Neural cell (in vitro differentiated cells): ENCODE measurements at regions not wholly inside any gene's neighbourhood (a gene's known extent, or its start where the extent isn't known, plus 50 kb on each side); places are given as distances from the start of the nearest gene placed in this dataset.

ENCODE experiments used
- H2AFZ ChIP-seq: fragments of 200-600, 300-800 bp; sonication (generic), shearing (Covaris generic); 2 replicates; pipeline ENCODE4 v1.6.0; 2014; ENCODE audit warnings: low read depth, mild to moderate bottlenecking, antibody characterized with exemption, low read length, moderate library complexity
- H3F3A ChIP-seq: fragments of 200-600 bp; shearing (Covaris generic); 2 replicates; pipeline ENCODE4 v1.6.1; 2016; ENCODE audit warnings: mild to moderate bottlenecking, moderate library complexity, mixed read lengths, antibody characterized with exemption, low read length; ENCODE audit not compliant: insufficient read depth, poor library complexity, severe bottlenecking
- H3K27ac ChIP-seq: fragments of 200-600, 300-800 bp; sonication (generic), shearing (Covaris generic); 2 replicates; pipeline ENCODE4 v1.5.1; 2014; ENCODE audit warnings: mild to moderate bottlenecking, low read length, moderate library complexity
- H3K27me3 ChIP-seq: fragments of 300-800, 200-600 bp; sonication (generic), shearing (Covaris generic); 2 replicates; pipeline ENCODE4 v1.6.0; 2014; ENCODE audit warnings: mild to moderate bottlenecking, low read depth, low read length, moderate library complexity; ENCODE audit not compliant: insufficient read depth
- H3K36me3 ChIP-seq: fragments of 300-800, 200-600 bp; sonication (generic), shearing (Covaris generic); 2 replicates; pipeline ENCODE4 v1.5.1; 2014; ENCODE audit warnings: mild to moderate bottlenecking, antibody characterized with exemption, low read length, moderate library complexity; ENCODE audit not compliant: insufficient read depth
- H3K4me2 ChIP-seq: fragments of 300-800, 200-600 bp; sonication (generic), shearing (Covaris generic); 2 replicates; pipeline ENCODE4 v1.6.0; 2014; ENCODE audit warnings: mild to moderate bottlenecking, low read length
- H3K4me3 ChIP-seq: fragments of 300-800, 200-600 bp; sonication (generic), shearing (Covaris generic); 2 replicates; pipeline ENCODE4 v1.5.1; 2014; ENCODE audit warnings: mild to moderate bottlenecking, low read length, moderate library complexity
- H3K79me2 ChIP-seq: fragments of 200-600 bp; shearing (Covaris generic); replicated peaks from 2 replicates; pipeline ENCODE4 v1.6.0; 2014; ENCODE audit warnings: mild to moderate bottlenecking, low read length, moderate library complexity; ENCODE audit not compliant: insufficient read depth
- H3K9ac ChIP-seq: fragments of 300-800, 200-600 bp; sonication (generic), shearing (Covaris generic); 2 replicates; pipeline ENCODE4 v1.6.1; 2016; ENCODE audit warnings: mild to moderate bottlenecking, low read length, mixed read lengths
- H3K9me2 ChIP-seq: fragments of 200-600 bp; shearing (Covaris generic); 2 replicates; pipeline ENCODE4 v1.6.1; 2016; ENCODE audit warnings: mild to moderate bottlenecking, low read length, mixed read lengths; ENCODE audit not compliant: insufficient read depth
- H3K9me3 ChIP-seq: fragments of 200-600, 300-800 bp; sonication (generic), shearing (Covaris generic); 2 replicates; pipeline ENCODE4 v1.6.1; 2016; ENCODE audit warnings: mild to moderate bottlenecking, mixed run types, low read length, moderate library complexity, mixed read lengths
- H4K20me1 ChIP-seq: fragments of 200-600 bp; shearing (Covaris generic); 2 replicates; pipeline ENCODE4 v1.6.1; 2016; ENCODE audit warnings: mild to moderate bottlenecking, mixed run types; ENCODE audit not compliant: insufficient read depth
- EP300 ChIP-seq: fragments of 450-650 bp; conservative IDR thresholded peaks from 2 replicates; pipeline ENCODE4 v1.6.1; 2014; ENCODE audit warnings: antibody characterized with exemption, mild to moderate bottlenecking, moderate library complexity; ENCODE audit not compliant: poor library complexity, severe bottlenecking
- EZH2 ChIP-seq: fragments of 200-600, 300-800 bp; shearing (Covaris generic), sonication (generic); IDR thresholded peaks from 2 replicates; pipeline ENCODE4 v1.6.1; 2014; ENCODE audit warnings: antibody characterized with exemption, low read length, borderline replicate concordance, mild to moderate bottlenecking; ENCODE audit not compliant: insufficient read depth, poor library complexity, severe bottlenecking
- MXI1 ChIP-seq: fragments of 450-650 bp; conservative IDR thresholded peaks from 2 replicates; pipeline ENCODE4 v1.6.1; 2014; ENCODE audit warnings: antibody characterized with exemption, mild to moderate bottlenecking; ENCODE audit not compliant: poor library complexity, severe bottlenecking
- POLR2AphosphoS5 ChIP-seq: IDR thresholded peaks from 2 replicates; pipeline ENCODE4 v1.6.1; 2012
- RAD21 ChIP-seq: fragments of 450-650 bp; conservative IDR thresholded peaks from 2 replicates; pipeline ENCODE4 v1.6.1; 2014; ENCODE audit warnings: antibody characterized with exemption, mild to moderate bottlenecking, moderate library complexity
- SMC3 ChIP-seq: fragments of 450-650 bp; conservative IDR thresholded peaks from 2 replicates; pipeline ENCODE4 v1.6.1; 2014; ENCODE audit warnings: antibody characterized with exemption, mild to moderate bottlenecking, moderate library complexity; ENCODE audit not compliant: poor library complexity
- TAF1 ChIP-seq: IDR thresholded peaks from 2 replicates; pipeline ENCODE4 v1.6.1; 2012; ENCODE audit warnings: low read depth
- TF ChIP-seq, protein P1 (sequence below): IDR thresholded peaks from 2 replicates; pipeline ENCODE4 v1.6.1; 2012; ENCODE audit warnings: borderline replicate concordance
- TF ChIP-seq, protein P2 (sequence below): fragments of 450-650 bp; IDR thresholded peaks from 2 replicates; pipeline ENCODE4 v1.5.1; 2014; ENCODE audit warnings: antibody characterized with exemption, mild to moderate bottlenecking, moderate library complexity; ENCODE audit not compliant: poor library complexity, severe bottlenecking

DNA sequence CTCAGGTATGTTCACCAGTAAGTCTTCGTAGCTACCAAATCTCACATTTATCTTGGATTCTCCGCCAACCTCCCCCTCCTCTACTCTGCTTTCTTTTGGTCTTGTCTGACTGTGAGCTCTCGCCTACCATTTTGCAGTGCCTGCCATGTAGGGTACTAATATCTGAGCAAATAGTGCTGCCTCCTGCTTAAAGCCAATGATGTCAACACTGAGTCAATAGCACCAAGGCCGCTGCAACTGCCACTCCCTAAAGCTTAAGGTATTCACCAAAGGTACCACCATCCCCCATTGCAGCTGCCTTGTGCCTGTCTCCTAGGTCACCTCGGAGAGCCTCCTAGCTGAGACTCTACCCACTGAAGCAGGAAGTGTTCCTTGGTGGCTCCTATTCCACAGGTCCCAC is 114.8 kb upstream of the FUT8 start:
- Histone ChIP-seq H3F3A (no peaks in the 10 kb centered on the region), H3K27me3 (no peaks in the 10 kb centered on the region), H3K27ac (no peak overlapping the region), H3K36me3 (no peaks in the 10 kb centered on the region), H3K9ac (no peak overlapping the region), H3K4me2 (no peak overlapping the region), H3K79me2 (no peaks in the 10 kb centered on the region), H3K4me3 (no peak overlapping the region), H2AFZ (no peak overlapping the region), H3K9me2 (no peaks in the 10 kb centered on the region), H3K9me3 (no peaks in the 10 kb centered on the region), H4K20me1 (no peaks in the 10 kb centered on the region)
- TF ChIP-seq EZH2, result no peak
- TF ChIP-seq SMC3, result no peak
- TF ChIP-seq TAF1, result no peak
- TF ChIP-seq, protein P1, sequence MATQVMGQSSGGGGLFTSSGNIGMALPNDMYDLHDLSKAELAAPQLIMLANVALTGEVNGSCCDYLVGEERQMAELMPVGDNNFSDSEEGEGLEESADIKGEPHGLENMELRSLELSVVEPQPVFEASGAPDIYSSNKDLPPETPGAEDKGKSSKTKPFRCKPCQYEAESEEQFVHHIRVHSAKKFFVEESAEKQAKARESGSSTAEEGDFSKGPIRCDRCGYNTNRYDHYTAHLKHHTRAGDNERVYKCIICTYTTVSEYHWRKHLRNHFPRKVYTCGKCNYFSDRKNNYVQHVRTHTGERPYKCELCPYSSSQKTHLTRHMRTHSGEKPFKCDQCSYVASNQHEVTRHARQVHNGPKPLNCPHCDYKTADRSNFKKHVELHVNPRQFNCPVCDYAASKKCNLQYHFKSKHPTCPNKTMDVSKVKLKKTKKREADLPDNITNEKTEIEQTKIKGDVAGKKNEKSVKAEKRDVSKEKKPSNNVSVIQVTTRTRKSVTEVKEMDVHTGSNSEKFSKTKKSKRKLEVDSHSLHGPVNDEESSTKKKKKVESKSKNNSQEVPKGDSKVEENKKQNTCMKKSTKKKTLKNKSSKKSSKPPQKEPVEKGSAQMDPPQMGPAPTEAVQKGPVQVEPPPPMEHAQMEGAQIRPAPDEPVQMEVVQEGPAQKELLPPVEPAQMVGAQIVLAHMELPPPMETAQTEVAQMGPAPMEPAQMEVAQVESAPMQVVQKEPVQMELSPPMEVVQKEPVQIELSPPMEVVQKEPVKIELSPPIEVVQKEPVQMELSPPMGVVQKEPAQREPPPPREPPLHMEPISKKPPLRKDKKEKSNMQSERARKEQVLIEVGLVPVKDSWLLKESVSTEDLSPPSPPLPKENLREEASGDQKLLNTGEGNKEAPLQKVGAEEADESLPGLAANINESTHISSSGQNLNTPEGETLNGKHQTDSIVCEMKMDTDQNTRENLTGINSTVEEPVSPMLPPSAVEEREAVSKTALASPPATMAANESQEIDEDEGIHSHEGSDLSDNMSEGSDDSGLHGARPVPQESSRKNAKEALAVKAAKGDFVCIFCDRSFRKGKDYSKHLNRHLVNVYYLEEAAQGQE, result no peak
- no peak for TF ChIP-seq POLR2AphosphoS5
- TF ChIP-seq, protein P2, sequence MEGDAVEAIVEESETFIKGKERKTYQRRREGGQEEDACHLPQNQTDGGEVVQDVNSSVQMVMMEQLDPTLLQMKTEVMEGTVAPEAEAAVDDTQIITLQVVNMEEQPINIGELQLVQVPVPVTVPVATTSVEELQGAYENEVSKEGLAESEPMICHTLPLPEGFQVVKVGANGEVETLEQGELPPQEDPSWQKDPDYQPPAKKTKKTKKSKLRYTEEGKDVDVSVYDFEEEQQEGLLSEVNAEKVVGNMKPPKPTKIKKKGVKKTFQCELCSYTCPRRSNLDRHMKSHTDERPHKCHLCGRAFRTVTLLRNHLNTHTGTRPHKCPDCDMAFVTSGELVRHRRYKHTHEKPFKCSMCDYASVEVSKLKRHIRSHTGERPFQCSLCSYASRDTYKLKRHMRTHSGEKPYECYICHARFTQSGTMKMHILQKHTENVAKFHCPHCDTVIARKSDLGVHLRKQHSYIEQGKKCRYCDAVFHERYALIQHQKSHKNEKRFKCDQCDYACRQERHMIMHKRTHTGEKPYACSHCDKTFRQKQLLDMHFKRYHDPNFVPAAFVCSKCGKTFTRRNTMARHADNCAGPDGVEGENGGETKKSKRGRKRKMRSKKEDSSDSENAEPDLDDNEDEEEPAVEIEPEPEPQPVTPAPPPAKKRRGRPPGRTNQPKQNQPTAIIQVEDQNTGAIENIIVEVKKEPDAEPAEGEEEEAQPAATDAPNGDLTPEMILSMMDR, result no peak
- TF ChIP-seq RAD21, result no peak
- TF ChIP-seq MXI1, result no peak

DNA sequence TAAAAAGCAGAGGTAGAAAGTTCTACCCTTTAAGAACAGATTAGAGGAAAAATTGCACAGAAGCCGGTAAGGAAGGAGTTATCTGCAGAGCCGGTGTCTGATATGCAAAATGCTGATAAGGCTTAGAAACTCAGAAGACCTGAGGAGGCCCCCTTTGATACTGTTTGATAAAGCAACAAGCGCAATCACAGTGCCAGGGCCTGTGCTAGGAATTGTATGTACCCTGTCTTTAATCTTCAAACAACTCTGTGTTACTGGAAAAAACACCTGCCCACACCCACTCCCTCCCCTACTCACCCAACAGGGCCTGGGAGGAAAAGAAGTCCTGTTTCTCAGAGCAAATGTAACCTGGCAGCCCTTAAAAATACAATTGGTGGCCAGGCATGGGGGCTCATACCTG is 112.7 kb upstream of the FUT8 start:
- no peaks in the 10 kb centered on the region for H3K79me2 ChIP-seq
- H4K20me1 ChIP-seq, result no peaks in the 10 kb centered on the region
- TF ChIP-seq EZH2, result no peak
- TF ChIP-seq SMC3, result no peak
- no peak for TF ChIP-seq MXI1
- TF ChIP-seq POLR2AphosphoS5, result no peak
- no peak for TF ChIP-seq EP300
- TF ChIP-seq, protein P1, result no peak
- no peak for TF ChIP-seq TAF1
- no peak for TF ChIP-seq RAD21
- H3K9me3 ChIP-seq, result no peaks in the 10 kb centered on the region
- no peak overlapping the region for H3K4me2 ChIP-seq
- H3K4me3 ChIP-seq, result no peak overlapping the region
- no peaks in the 10 kb centered on the region for H3K9me2 ChIP-seq
- H3K27me3 ChIP-seq, result no peaks in the 10 kb centered on the region
- no peak overlapping the region for H3K9ac ChIP-seq
- H3F3A ChIP-seq, result no peaks in the 10 kb centered on the region
- H3K36me3 ChIP-seq, result no peaks in the 10 kb centered on the region
- no peak overlapping the region for H2AFZ ChIP-seq
- no peak overlapping the region for H3K27ac ChIP-seq
